Pancreas (tissue), 10 donors: ENCODE measurements at regions not wholly inside any gene's neighbourhood (a gene's known extent, or its start where the extent isn't known, plus 50 kb on each side); places are given as distances from the start of the nearest gene placed in this dataset.

Experiments
- ATAC-seq, 4 donors: fragments of 200-7000 bp; cut with Tn5 transposase; one replicate each; pipeline versions ENCODE4 v1.8.0 to v1.9.1; 2020; ENCODE audit warnings: mild to moderate bottlenecking in 4 of 4, moderate library complexity in 4 of 4
- DNase-seq, 6 donors: peaks; one replicate each; pipeline ENCODE4 v3.0.0-alpha.2; 2020
- FAIRE-seq: peaks from 2 replicates; lab custom pipeline; 2012; peaks lifted over from hg19 to GRCh38; lab: Jason Lieb, UNC
- H3K27ac ChIP-seq, 4 donors: fragments of 200-600 bp; sonication (generic); 1 replicate in 3 of 4; 2 replicates in 1 of 4; pipeline versions ENCODE4 v1.5.0 to v1.8.0; 2020
- H3K27me3 ChIP-seq, 4 donors: fragments of 200-600 bp; one replicate each; pipeline ENCODE4 v1.8.0; 2021
- H3K36me3 ChIP-seq, 3 donors: fragments of 200-600 bp; sonication (generic) in 1 of 3; one replicate each; pipeline versions ENCODE4 v1.5.0 to v1.8.0; 2020 to 2021
- H3K4me1 ChIP-seq, 3 donors: fragments of 200-600 bp; one replicate each; pipeline ENCODE4 v1.8.0; 2021
- H3K4me3 ChIP-seq, 4 donors: fragments of 200-600 bp; sonication (generic) in 2 of 4; one replicate each; pipeline versions ENCODE4 v1.5.0 to v1.8.0; 2020 to 2021
- H3K9me3 ChIP-seq, 4 donors: fragments of 200-600 bp; one replicate each; pipeline ENCODE4 v1.8.0; 2021
- WGBS, 2 donors: extraction: QIAGEN DNeasy Blood & Tissue Kit; methylation state at CpG; one replicate each; pipeline ENCODE4 v1.1.7; 2013; 5-methylcytosine and 5-hydroxymethylcytosine counted together
- intact Hi-C, 3 donors: fragments of 100-400 bp; cut with DNase I; formaldehyde crosslinking; loops; one replicate each; pipeline versions ENCODE4 v1.11.1 to v1.14.2; 2022
- TF ChIP-seq, protein P1 (sequence below), 4 donors: fragments of 200-600 bp; sonication (generic) in 3 of 4; IDR thresholded peaks; one replicate each; pipeline versions ENCODE4 v1.5.0 to v1.8.0; 2021; ENCODE audit warnings: antibody characterized with exemption in 4 of 4
- donor health status: healthy with polysubstance abuse.
- donor health status: DM: no; HTN: no; CAD: no; lungs with moderate emphysema.
- donor health status: DM: no; HTN: no; CAD: no.
- donor health status: control.
- donor health status: control.
- donor health status: Bipolar disorder and iron deficiency.
- donor health status: DM: yes; HTN: yes; CAD: no.
- donor health status: DM: no; HTN: no; CAD: no.
- donor health status: DM: no; HTN: no; CAD: no.
- donor health status: DM: yes; HTN: yes; CAD: no.

DNA sequence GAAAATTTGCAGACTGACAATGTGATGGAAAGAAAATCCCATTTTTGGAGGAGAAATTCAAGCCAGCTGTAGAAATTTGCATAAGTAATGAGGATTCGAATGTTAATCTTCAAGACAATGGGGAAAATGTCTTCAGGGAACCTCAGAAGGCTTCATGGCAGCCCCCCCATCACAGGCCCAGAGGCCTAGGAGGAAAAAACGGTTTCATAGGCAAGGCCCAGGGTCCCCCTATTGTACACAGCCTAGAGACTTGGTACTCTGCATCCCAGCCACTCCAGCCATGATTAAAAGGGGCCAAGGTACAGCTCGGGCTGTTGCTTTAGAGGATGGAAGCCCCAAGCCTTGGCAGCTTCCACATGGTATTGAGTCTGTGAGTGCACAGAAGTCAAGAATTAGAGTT, 303.6 kb upstream of the PCDH7 start:
- Histone ChIP-seq H3K4me3 (no peak overlapping the region), H3K9me3 (peaks cover 0 to 6% (median 0%) of the 10 kb centered on the region in 4 donors), H3K36me3 (no peaks in the 10 kb centered on the region), H3K4me1 (no peaks in the 10 kb centered on the region), H3K27me3 (no peaks in the 10 kb centered on the region), H3K27ac (no peak overlapping the region)
- no peak for ATAC-seq
- no peak for DNase-seq
- FAIRE-seq, result no peak
- intact Hi-C loops, result no loop called here
- whole genome bisulfite sequencing, 2 donors, result 29 to 33% methylated on average over 3 of the region's 3 CpGs
- TF ChIP-seq, protein P1, sequence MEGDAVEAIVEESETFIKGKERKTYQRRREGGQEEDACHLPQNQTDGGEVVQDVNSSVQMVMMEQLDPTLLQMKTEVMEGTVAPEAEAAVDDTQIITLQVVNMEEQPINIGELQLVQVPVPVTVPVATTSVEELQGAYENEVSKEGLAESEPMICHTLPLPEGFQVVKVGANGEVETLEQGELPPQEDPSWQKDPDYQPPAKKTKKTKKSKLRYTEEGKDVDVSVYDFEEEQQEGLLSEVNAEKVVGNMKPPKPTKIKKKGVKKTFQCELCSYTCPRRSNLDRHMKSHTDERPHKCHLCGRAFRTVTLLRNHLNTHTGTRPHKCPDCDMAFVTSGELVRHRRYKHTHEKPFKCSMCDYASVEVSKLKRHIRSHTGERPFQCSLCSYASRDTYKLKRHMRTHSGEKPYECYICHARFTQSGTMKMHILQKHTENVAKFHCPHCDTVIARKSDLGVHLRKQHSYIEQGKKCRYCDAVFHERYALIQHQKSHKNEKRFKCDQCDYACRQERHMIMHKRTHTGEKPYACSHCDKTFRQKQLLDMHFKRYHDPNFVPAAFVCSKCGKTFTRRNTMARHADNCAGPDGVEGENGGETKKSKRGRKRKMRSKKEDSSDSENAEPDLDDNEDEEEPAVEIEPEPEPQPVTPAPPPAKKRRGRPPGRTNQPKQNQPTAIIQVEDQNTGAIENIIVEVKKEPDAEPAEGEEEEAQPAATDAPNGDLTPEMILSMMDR (IDR thresholded peaks at IDR 0.05), result no peak

DNA sequence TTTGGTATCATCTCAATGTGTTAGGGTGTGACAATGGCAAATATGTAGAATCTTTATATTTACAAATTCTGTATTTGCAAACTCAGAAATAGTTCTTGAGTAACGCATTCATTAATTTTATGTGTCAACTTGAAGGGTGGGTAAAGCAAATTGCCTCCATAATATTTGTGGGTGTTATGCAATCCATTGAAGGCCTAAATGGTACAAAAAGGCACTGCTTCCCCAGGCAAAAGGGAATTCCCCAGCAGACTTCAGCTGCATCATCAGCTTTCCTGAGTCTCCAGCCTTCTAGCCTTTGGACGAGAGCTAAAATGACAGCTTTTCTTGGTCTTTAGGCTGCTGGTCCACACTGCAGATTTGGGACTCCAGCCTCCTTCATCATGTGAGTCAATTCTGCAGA, 292.2 kb upstream of the PCDH7 start:
- ATAC-seq (no peak), FAIRE-seq (no peak), DNase-seq (no peak)
- 65 to 86% methylated on average over 2 of the region's 2 CpGs for WGBS, 2 donors
- H3K4me1 ChIP-seq, result no peaks in the 10 kb centered on the region
- no peak overlapping the region for H3K27ac ChIP-seq
- no peaks in the 10 kb centered on the region for H3K27me3 ChIP-seq
- no peaks in the 10 kb centered on the region for H3K36me3 ChIP-seq
- TF ChIP-seq, protein P1 (IDR thresholded peaks at IDR 0.05), result no peak
- no peaks in the 10 kb centered on the region for H3K9me3 ChIP-seq
- no peak overlapping the region for H3K4me3 ChIP-seq
- intact Hi-C loops, result no loop called here

DNA sequence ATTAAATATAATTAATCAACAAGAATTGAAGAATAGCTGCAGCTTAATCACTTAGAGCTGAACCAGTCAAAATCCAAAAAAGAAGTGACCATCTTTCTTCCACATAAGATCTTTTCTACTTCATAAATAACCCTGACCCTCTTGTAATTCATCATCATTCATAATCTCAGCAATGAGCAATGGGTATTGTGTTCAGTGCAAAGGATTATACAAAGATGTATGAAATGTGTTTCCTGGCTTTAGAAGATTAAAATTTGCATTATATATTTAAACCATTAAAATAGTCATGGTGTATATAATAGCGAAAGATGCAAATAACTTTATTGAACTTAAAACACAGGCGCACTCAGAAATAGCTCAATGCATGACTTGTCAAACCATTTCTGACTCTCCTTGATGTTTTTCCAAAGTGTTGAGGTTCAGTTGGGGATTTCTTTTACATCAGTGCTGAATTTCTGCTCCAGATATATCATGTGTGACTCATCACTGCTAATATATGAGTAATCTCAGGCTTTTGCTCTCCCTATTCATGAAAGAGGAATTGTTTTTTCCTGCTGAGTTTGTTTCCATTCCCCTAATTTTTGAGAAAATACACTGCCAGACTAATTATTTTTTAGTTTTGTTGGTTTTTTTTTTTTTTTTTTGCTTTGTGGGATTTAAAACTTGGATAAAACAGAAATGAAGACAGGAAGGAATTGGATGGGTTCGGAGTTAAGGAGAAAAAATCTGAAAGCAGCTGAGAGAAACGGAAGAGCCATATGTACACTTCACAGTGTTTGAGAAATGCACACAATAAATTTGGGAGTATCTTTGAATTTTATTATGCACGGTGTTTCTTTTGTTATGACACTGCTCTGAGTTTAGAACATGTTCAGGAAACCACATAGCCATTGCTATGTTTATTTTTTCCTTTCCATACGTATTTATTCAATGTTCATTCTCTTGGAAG, 290.1 kb upstream of the PCDH7 start:
- Histone ChIP-seq H3K27ac (no peak overlapping the region), H3K36me3 (no peaks in the 10 kb centered on the region), H3K27me3 (no peaks in the 10 kb centered on the region), H3K9me3 (no peaks in the 10 kb centered on the region), H3K4me1 (no peaks in the 10 kb centered on the region), H3K4me3 (no peak overlapping the region)
- 63 to 70% methylated on average over 6 of the region's 6 CpGs for WGBS, 2 donors
- TF ChIP-seq, protein P1 (IDR thresholded peaks at IDR 0.05), result no peak
- DNase-seq, result no peak
- FAIRE-seq, result no peak
- intact Hi-C loops, result no loop called here
- ATAC-seq, result no peak

DNA sequence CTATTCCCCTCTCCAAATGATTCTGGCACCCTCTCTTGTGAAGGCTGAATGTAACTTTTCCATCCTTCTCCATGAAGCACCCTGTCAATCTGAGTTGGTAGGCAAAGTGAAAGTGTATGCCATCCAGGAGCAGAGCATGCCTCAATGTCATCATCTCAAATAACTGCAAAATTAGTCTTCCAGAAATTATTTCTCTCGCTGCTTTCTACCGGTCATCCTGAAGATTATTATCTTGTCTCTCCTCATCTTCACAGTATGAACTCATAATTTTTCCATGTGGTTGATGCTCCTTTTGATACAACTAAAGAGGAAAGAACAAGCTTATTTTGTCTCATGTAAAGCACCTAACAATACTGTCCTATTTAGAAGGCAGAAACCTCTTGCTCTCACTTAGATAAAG, 285.5 kb upstream of the PCDH7 start:
- Histone ChIP-seq H3K36me3 (no peaks in the 10 kb centered on the region), H3K4me3 (no peak overlapping the region), H3K27me3 (no peaks in the 10 kb centered on the region), H3K9me3 (no peaks in the 10 kb centered on the region), H3K27ac (no peak overlapping the region), H3K4me1 (no peaks in the 10 kb centered on the region)
- DNase-seq, result no peak
- TF ChIP-seq, protein P1 (IDR thresholded peaks at IDR 0.05), result no peak
- no peak for ATAC-seq
- intact Hi-C loops, result no loop called here
- WGBS, 2 donors, result 32 to 38% methylated on average over 2 of the region's 2 CpGs
- no peak for FAIRE-seq

DNA sequence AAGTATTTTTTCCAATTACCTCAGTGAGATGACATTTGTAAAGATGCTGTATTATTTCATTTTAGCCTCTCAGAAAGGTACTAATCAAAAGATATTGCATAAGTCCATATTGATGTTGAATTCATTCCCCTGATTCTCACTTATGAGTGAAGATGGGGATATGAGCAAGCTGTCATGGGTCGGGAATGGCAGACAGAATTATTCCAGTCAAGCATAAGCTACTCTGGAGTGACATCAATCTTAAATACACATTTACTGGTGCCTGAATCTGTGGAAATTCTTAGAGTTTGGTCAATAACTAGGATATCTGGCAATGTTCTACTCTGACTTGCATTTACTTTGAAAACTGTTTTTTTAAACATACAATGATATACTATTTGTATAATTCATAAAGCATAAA, 283.8 kb upstream of the PCDH7 start:
- no peak for ATAC-seq
- intact Hi-C loops, result no loop called here
- DNase-seq, result no peak
- no peak for FAIRE-seq
- no peak overlapping the region for H3K4me3 ChIP-seq
- H3K36me3 ChIP-seq, result no peaks in the 10 kb centered on the region
- H3K27me3 ChIP-seq, result no peaks in the 10 kb centered on the region
- WGBS, 2 donors, result 39 to 40% methylated on average over 1 of the region's 1 CpG
- H3K27ac ChIP-seq, result no peak overlapping the region
- H3K4me1 ChIP-seq, result no peaks in the 10 kb centered on the region
- H3K9me3 ChIP-seq, result no peaks in the 10 kb centered on the region
- TF ChIP-seq, protein P1 (IDR thresholded peaks at IDR 0.05), result no peak
